ENCODE measurements at regions not wholly inside any gene's neighbourhood (a gene's known extent, or its start where the extent isn't known, plus 50 kb on each side); places are given as distances from the start of the nearest gene placed in this dataset.

GRCh38 chr18:51734576-51734975, 537.1 kb upstream of the MEX3C start:
- TF ChIP-seq CTCF (IDR thresholded peaks at IDR 0.05), result no peak
- TF ChIP-seq ZFX (IDR thresholded peaks at IDR 0.05; ENCODE audit: borderline replicate concordance), result no peak

Data from 22Rv1 (cell line).